ENCODE measurements at regions not wholly inside any gene's neighbourhood (a gene's known extent, or its start where the extent isn't known, plus 50 kb on each side); places are given as distances from the start of the nearest gene placed in this dataset.

- Histone ChIP-seq H3K9me2 (replicated peaks; ENCODE audit: insufficient read depth) (no peaks in the 10 kb centered on the region), H4K20me1 (ENCODE audit: insufficient read depth, poor library complexity, severe bottlenecking) (no peaks in the 10 kb centered on the region), H3K4me3 (no peak overlapping the region), H3K79me2 (no peaks in the 10 kb centered on the region), H3K27me3 (no peaks in the 10 kb centered on the region), H3K4me2 (no peak overlapping the region), H2AFZ (no peak overlapping the region), H3K4me1 (ENCODE audit: insufficient read depth) (no peaks in the 10 kb centered on the region), H3K9me3 (ENCODE audit: low read depth) (no peaks in the 10 kb centered on the region), H3K36me3 (replicated peaks; ENCODE audit: insufficient read depth, low read depth) (no peaks in the 10 kb centered on the region), H3K27ac (no peak overlapping the region)
- 98% methylated on average over 2 of the region's 2 CpGs for WGBS (ENCODE audit: low lambda C conversion rate, missing lambda C conversion rate)
- no peak for DNase-seq (ENCODE audit: low spot score)
- TF ChIP-seq CTCF (IDR thresholded peaks at IDR 0.05; ENCODE audit: poor library complexity), result no peak
- TF ChIP-seq EZH2 (IDR thresholded peaks at IDR 0.05; ENCODE audit: borderline replicate concordance), result no peak
- no peak for TF ChIP-seq EZH2phosphoT487 (IDR thresholded peaks at IDR 0.05; ENCODE audit: low read depth, severe bottlenecking, unreplicated experiment)
Measured at GRCh38 chr13:106302843-106303242, 232.6 kb downstream of the EFNB2 start.

- H3K36me3 ChIP-seq (replicated peaks; ENCODE audit: insufficient read depth, low read depth), result no peaks in the 10 kb centered on the region
- DNase-seq (ENCODE audit: low spot score), result no peak
- no peaks in the 10 kb centered on the region for H3K4me1 ChIP-seq (ENCODE audit: insufficient read depth)
- WGBS (ENCODE audit: low lambda C conversion rate, missing lambda C conversion rate), result 93% methylated on average over 1 of the region's 1 CpG
- no peak overlapping the region for H3K4me3 ChIP-seq
- no peak for TF ChIP-seq CTCF (IDR thresholded peaks at IDR 0.05; ENCODE audit: poor library complexity)
- no peaks in the 10 kb centered on the region for H3K27me3 ChIP-seq
- H3K27ac ChIP-seq, result no peak overlapping the region
- no peaks in the 10 kb centered on the region for H3K79me2 ChIP-seq
- no peaks in the 10 kb centered on the region for H3K9me2 ChIP-seq (replicated peaks; ENCODE audit: insufficient read depth)
- H4K20me1 ChIP-seq (ENCODE audit: insufficient read depth, poor library complexity, severe bottlenecking), result no peaks in the 10 kb centered on the region
- no peak overlapping the region for H3K4me2 ChIP-seq
- H2AFZ ChIP-seq, result no peak overlapping the region
- no peaks in the 10 kb centered on the region for H3K9me3 ChIP-seq (ENCODE audit: low read depth)
Measured at GRCh38 chr13:106302011-106302410, 233.5 kb downstream of the EFNB2 start.

GRCh38 chr13:106299621-106300020 is 235.8 kb downstream of the EFNB2 start:
- H3K4me2 ChIP-seq, result no peak overlapping the region
- WGBS (ENCODE audit: low lambda C conversion rate, missing lambda C conversion rate), result 85% methylated on average over 5 of the region's 5 CpGs

More at GRCh38 chr13:106299621-106300020, 235.8 kb downstream of the EFNB2 start:
- Histone ChIP-seq H4K20me1 (ENCODE audit: insufficient read depth, poor library complexity, severe bottlenecking) (no peaks in the 10 kb centered on the region), H3K27me3 (no peaks in the 10 kb centered on the region), H3K79me2 (no peaks in the 10 kb centered on the region), H2AFZ (no peak overlapping the region), H3K27ac (no peak overlapping the region), H3K9me2 (replicated peaks; ENCODE audit: insufficient read depth) (no peaks in the 10 kb centered on the region), H3K4me1 (ENCODE audit: insufficient read depth) (no peaks in the 10 kb centered on the region), H3K36me3 (replicated peaks; ENCODE audit: insufficient read depth, low read depth) (no peaks in the 10 kb centered on the region), H3K9me3 (ENCODE audit: low read depth) (no peaks in the 10 kb centered on the region), H3K4me3 (no peak overlapping the region)
- no peak for DNase-seq (ENCODE audit: low spot score)
- no peak for TF ChIP-seq EZH2 (IDR thresholded peaks at IDR 0.05; ENCODE audit: borderline replicate concordance)
- TF ChIP-seq EZH2phosphoT487 (IDR thresholded peaks at IDR 0.05; ENCODE audit: low read depth, severe bottlenecking, unreplicated experiment), result no peak
- no peak for TF ChIP-seq CTCF (IDR thresholded peaks at IDR 0.05; ENCODE audit: poor library complexity)

Measured in hepatocyte (in vitro differentiated cells).